H54 (cell line): ENCODE measurements at regions not wholly inside any gene's neighbourhood (a gene's known extent, or its start where the extent isn't known, plus 50 kb on each side); places are given as distances from the start of the nearest gene placed in this dataset.
"Not testable (repeated sequence)": the region's sequence is repeated elsewhere in the genome, so short reads cannot be mapped to it uniquely, and the experiment has no call there.

Experiments used
- DNase-seq: peaks from one replicate; pipeline ENCODE4 v3.0.0; 2011; ENCODE audit warnings: low spot score, mixed read lengths; ENCODE audit not compliant: insufficient read length
- FAIRE-seq: peaks from 3 replicates; lab custom pipeline; 2011; peaks lifted over from hg19 to GRCh38; lab: Jason Lieb, UNC
- POLR2A ChIP-seq: IDR thresholded peaks from 2 replicates; pipeline ENCODE4 v1.6.1; 2011; ENCODE audit warnings: low read depth, mild to moderate bottlenecking, low read length

DNA sequence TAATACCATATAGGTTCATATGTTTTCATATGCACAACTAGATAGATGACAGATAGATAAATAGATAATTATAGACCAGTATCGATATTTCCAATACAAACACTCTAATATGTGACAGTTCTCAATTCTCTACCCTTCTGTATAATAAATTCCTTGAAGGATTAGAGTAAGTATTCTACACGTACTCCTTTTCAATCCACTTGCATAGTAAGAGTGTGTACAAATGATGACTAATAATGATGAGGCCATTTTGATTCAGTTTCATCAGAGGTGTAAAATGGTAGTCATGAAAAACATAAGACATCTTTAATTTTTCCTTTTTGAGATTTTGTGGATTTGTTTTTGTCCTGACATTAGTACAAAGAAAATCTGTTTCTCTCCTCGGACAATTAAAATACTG lies 188.3 kb upstream of the WSB1 start:
- no peak for DNase-seq
- peak; percentile 6 for FAIRE-seq
- TF ChIP-seq POLR2A = no peak

DNA sequence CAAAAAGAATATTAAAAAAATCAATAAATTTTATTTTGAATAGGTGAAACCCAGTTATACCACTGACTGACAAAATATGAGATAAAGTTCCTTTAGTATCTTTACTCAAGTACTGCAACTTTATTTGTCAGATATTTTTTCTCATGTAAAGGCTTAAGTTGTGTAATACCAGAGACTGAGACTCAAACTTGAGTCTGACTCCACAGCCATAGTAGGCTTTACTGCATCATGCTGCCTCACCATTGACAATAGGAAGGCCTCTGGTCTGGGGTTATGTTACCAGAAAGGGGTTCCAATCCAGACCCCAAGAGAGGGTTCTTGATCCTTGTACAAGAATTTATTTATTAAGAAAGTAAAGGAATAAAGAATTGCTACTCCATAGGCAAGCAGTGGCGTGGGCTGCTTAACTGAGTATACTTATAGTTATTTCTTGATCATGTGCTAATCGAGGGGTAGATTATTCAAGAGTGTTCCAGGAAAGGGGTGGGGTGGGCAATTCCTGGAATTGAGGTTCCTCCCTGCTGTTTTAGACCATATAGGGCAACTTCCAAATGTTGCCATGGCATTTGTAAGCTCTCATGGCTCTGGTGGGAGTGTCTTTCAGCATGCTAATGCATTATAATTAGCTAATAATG lies 187.4 kb upstream of the WSB1 start:
- TF ChIP-seq POLR2A = no peak
- FAIRE-seq = no peak
- no peak for DNase-seq

DNA sequence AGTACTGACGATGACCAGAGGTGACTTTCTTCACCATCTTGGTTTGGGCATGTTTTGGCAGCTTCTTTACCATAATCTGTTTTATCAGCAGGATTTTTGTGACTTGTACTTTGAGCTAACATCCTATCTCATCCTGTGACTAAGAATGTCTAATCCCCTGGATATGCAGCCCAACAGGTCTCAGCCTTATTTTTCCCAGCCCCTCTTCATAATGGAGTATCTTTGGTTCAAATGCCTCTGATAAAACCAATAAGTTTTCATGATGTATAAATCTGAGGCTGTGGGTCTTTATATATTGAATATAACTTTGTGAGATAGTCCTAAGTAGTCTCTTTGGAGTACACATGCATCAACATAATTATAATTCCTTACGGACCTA lies 186.9 kb upstream of the WSB1 start:
- DNase-seq (no peak), FAIRE-seq (no peak)
- TF ChIP-seq POLR2A = no peak

GRCh38 chr17:27107386-27108328 lies 186.3 kb upstream of the WSB1 start:
- DNase-seq, FAIRE-seq: not testable (repeated sequence)

DNA sequence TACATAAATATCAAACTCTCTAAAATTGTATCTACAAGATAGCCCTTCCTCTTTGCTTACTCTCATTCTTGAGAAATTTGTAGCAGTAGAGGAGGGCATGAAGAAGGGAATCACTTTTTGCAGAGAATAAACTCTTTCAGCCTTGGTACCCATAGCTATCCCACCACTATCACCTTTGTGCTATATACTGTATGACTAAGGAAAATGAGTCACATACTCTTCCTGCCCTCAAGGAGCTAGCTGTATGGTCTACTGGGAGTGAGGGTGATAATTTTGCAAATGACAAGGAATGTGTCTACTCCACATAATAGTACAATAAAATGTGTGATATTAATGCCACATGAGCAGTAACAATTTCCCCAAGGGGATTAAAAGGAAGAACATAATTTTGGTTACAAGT lies 184.6 kb upstream of the WSB1 start:
- DNase-seq (no peak), FAIRE-seq (no peak)
- TF ChIP-seq POLR2A = no peak

- TF ChIP-seq POLR2A = no peak
- no peak for DNase-seq
- FAIRE-seq = no peak
Observed at GRCh38 chr17:27153005-27153404, 140.9 kb upstream of the WSB1 start.

- no peak for TF ChIP-seq POLR2A
- DNase-seq (no peak), FAIRE-seq (no peak)
Observed at GRCh38 chr17:27155866-27156265, 138.0 kb upstream of the WSB1 start.

DNA sequence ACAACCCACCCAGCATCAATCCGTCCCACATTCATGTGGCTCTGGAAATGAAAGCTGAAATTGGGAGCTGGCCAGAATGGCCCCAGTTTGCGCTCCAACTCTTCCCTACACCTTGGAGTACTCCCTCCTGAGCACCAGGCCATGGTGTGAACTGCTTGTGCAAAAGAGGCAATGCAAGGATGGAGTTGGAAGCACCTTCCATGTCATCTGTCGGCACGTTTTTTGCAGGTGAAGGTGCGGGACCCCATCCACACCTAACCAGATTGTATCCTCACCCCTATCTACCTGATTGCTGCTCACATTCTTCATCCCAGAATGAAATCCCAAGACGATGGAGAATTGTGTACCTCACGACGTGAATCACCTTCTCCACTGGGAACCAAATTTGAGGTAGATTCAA lies 136.6 kb upstream of the WSB1 start:
- no peak for DNase-seq
- TF ChIP-seq POLR2A = no peak
- FAIRE-seq = no peak

- DNase-seq = no peak
- TF ChIP-seq POLR2A = no peak
- FAIRE-seq = no peak
Observed at GRCh38 chr17:27157898-27158297, 136.0 kb upstream of the WSB1 start.

GRCh38 chr17:27158382-27158781 lies 135.5 kb upstream of the WSB1 start:
- DNase-seq (no peak), FAIRE-seq (no peak)
- TF ChIP-seq POLR2A = no peak

- no peak for FAIRE-seq
- DNase-seq = no peak
- no peak for TF ChIP-seq POLR2A
Observed at GRCh38 chr17:27180322-27180721, 113.6 kb upstream of the WSB1 start.

DNA sequence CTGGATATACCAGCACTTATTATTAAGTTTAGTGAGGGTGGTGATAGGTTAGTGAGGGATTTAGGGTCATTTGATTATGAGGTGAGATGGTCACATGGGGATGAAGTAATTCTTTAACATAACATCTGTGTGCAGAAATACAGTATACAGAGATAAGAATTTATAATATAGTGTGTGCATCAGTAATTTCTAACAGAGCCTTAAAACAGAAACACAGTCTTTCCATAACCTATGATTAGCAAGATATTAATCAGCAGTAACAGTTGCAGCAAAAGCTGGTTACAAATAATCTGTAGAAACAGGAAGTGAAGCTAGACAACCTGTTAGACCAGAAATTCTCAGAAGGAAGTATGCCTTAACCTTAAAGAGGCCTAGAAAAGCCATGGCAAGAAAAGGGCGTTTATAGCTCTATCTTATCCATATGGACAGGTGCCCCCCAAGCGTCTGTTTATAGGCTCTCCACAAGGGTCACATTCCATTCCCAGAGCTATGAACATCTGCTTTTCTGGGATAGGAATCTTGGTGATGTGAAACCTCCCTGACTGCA lies 112.5 kb upstream of the WSB1 start:
- FAIRE-seq, DNase-seq: not testable (repeated sequence)

- DNase-seq (no peak), FAIRE-seq (no peak)
- no peak for TF ChIP-seq POLR2A
Observed at GRCh38 chr17:27181935-27182334, 112.0 kb upstream of the WSB1 start.

DNA sequence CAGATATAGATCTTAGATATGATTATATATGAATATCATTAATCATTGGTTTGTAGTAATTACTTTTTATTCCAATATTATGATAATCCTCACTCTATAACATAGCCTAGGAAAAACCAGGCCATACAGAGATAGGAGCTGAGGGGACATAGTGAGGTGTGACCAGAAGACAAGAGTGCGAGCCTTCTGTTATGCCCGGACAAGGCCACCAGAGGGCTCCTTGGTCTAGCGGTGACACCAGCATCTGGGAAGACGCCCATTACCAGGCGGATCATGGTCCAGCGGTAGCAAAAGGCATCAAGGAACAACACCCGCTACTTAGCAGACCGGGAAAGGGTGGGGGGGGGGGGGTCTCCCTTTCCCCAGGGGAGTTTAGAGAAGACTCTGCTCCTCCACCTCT lies 96.4 kb upstream of the WSB1 start:
- not testable (repeated sequence) for DNase-seq

More for the DNA sequence above, 96.4 kb upstream of the WSB1 start:
- not testable (repeated sequence) for FAIRE-seq
